ENCODE measurements at regions not wholly inside any gene's neighbourhood (a gene's known extent, or its start where the extent isn't known, plus 50 kb on each side); places are given as distances from the start of the nearest gene placed in this dataset.

- Histone ChIP-seq H3K4me3 (no peak overlapping the region), H3K27ac (no peak overlapping the region), H3K36me3 (no peaks in the 10 kb centered on the region), H3K9me3 (no peaks in the 10 kb centered on the region), H3K27me3 (no peaks in the 10 kb centered on the region), H3K4me1 (no peaks in the 10 kb centered on the region)
- no peak for DNase-seq
- ATAC-seq: no peak
- intact Hi-C loops (cut with DNase I): no loop called here
- TF ChIP-seq CTCF (IDR thresholded peaks at IDR 0.05): no peak
Measured at GRCh38 chr9:95741631-95742030, 133.9 kb upstream of the ERCC6L2 start.

GRCh38 chr9:95740217-95741004 is 135.1 kb upstream of the ERCC6L2 start:
- DNase-seq (no peak), ATAC-seq (no peak)
- no peaks in the 10 kb centered on the region for H3K36me3 ChIP-seq
- H3K4me3 ChIP-seq: no peak overlapping the region
- intact Hi-C loops (cut with DNase I): no loop called here
- H3K27ac ChIP-seq: no peak overlapping the region
- no peaks in the 10 kb centered on the region for H3K4me1 ChIP-seq
- H3K9me3 ChIP-seq: no peaks in the 10 kb centered on the region
- H3K27me3 ChIP-seq: no peaks in the 10 kb centered on the region
- TF ChIP-seq CTCF (IDR thresholded peaks at IDR 0.05): no peak

GRCh38 chr9:95738438-95738837 is 137.1 kb upstream of the ERCC6L2 start:
- Histone ChIP-seq H3K4me3 (no peak overlapping the region), H3K4me1 (no peaks in the 10 kb centered on the region), H3K36me3 (no peaks in the 10 kb centered on the region), H3K9me3 (no peaks in the 10 kb centered on the region), H3K27ac (no peak overlapping the region), H3K27me3 (no peaks in the 10 kb centered on the region)
- DNase-seq (no peak), ATAC-seq (no peak)
- intact Hi-C loops (cut with DNase I): no loop called here
- TF ChIP-seq CTCF (IDR thresholded peaks at IDR 0.05): no peak

GRCh38 chr9:95736891-95737522 is 138.5 kb upstream of the ERCC6L2 start:
- H3K4me1 ChIP-seq: no peaks in the 10 kb centered on the region
- intact Hi-C loops (cut with DNase I): no loop called here
- TF ChIP-seq CTCF (IDR thresholded peaks at IDR 0.05): no peak
- DNase-seq (no peak), ATAC-seq (no peak)
- H3K36me3 ChIP-seq: no peaks in the 10 kb centered on the region
- H3K9me3 ChIP-seq: no peaks in the 10 kb centered on the region
- no peak overlapping the region for H3K27ac ChIP-seq
- no peaks in the 10 kb centered on the region for H3K27me3 ChIP-seq
- H3K4me3 ChIP-seq: no peak overlapping the region

- Histone ChIP-seq H3K9me3 (no peaks in the 10 kb centered on the region), H3K4me1 (no peaks in the 10 kb centered on the region), H3K36me3 (no peaks in the 10 kb centered on the region), H3K4me3 (no peak overlapping the region), H3K27me3 (no peaks in the 10 kb centered on the region), H3K27ac (no peak overlapping the region)
- ATAC-seq (no peak), DNase-seq (no peak)
- no peak for TF ChIP-seq CTCF (IDR thresholded peaks at IDR 0.05)
- intact Hi-C loops (cut with DNase I): no loop called here
Measured at GRCh38 chr9:95736370-95736769, 139.1 kb upstream of the ERCC6L2 start.
